ENCODE measurements at regions not wholly inside any gene's neighbourhood (a gene's known extent, or its start where the extent isn't known, plus 50 kb on each side); places are given as distances from the start of the nearest gene placed in this dataset.

- Mint-ChIP-seq H3K27ac (no peak overlapping the region), H3K36me3 (ENCODE audit: low read depth) (no peaks in the 10 kb centered on the region), H3K4me3 (no peak overlapping the region), H3K9me3 (peaks cover 3% of the 10 kb centered on the region; the same call in 1 of the 2 replicates), H3K27me3 (ENCODE audit: insufficient read depth) (no peaks in the 10 kb centered on the region), H3K4me1 (ENCODE audit: low read depth) (no peaks in the 10 kb centered on the region)
- no peak for DNase-seq
- TF ChIP-seq CTCF (IDR thresholded peaks at IDR 0.05) = no peak
Measured at GRCh38 chrX:4876268-4876667, 1162.8 kb upstream of the PRKX start.

GRCh38 chrX:4851534-4851933 is 1138.1 kb upstream of the PRKX start:
- Mint-ChIP-seq H3K36me3 (ENCODE audit: low read depth) (no peaks in the 10 kb centered on the region), H3K4me1 (ENCODE audit: low read depth) (no peaks in the 10 kb centered on the region), H3K27ac (no peak overlapping the region), H3K27me3 (ENCODE audit: insufficient read depth) (no peaks in the 10 kb centered on the region), H3K9me3 (peaks cover 6% of the 10 kb centered on the region), H3K4me3 (no peak overlapping the region)
- DNase-seq = no peak
- no peak for TF ChIP-seq CTCF (IDR thresholded peaks at IDR 0.05)

- no peaks in the 10 kb centered on the region for H3K36me3 Mint-ChIP-seq (ENCODE audit: low read depth)
- H3K4me1 Mint-ChIP-seq (ENCODE audit: low read depth) = no peaks in the 10 kb centered on the region
- H3K4me3 Mint-ChIP-seq = no peak overlapping the region
- no peak for DNase-seq
- TF ChIP-seq CTCF (IDR thresholded peaks at IDR 0.05) = no peak
- H3K27me3 Mint-ChIP-seq (ENCODE audit: insufficient read depth) = no peaks in the 10 kb centered on the region
- no peak overlapping the region for H3K27ac Mint-ChIP-seq
- H3K9me3 Mint-ChIP-seq = peaks cover 6% of the 10 kb centered on the region
Measured at GRCh38 chrX:4850312-4850711, 1136.9 kb upstream of the PRKX start.

- H3K36me3 Mint-ChIP-seq (ENCODE audit: low read depth) = no peaks in the 10 kb centered on the region
- no peak overlapping the region for H3K27ac Mint-ChIP-seq
Measured at GRCh38 chrX:4844376-4844775, 1130.9 kb upstream of the PRKX start.

GRCh38 chrX:4841216-4841745 is 1127.8 kb upstream of the PRKX start:
- no peaks in the 10 kb centered on the region for H3K36me3 Mint-ChIP-seq (ENCODE audit: low read depth)
- H3K27me3 Mint-ChIP-seq (ENCODE audit: insufficient read depth) = no peaks in the 10 kb centered on the region
- peaks cover 12% of the 10 kb centered on the region for H3K9me3 Mint-ChIP-seq
- H3K4me1 Mint-ChIP-seq (ENCODE audit: low read depth) = no peaks in the 10 kb centered on the region
- no peak overlapping the region for H3K27ac Mint-ChIP-seq
- DNase-seq = no peak
- no peak for TF ChIP-seq CTCF (IDR thresholded peaks at IDR 0.05)
- H3K4me3 Mint-ChIP-seq = no peak overlapping the region

More at GRCh38 chrX:4844376-4844775, 1130.9 kb upstream of the PRKX start:
- H3K9me3 Mint-ChIP-seq = peaks cover 12% of the 10 kb centered on the region
- H3K4me3 Mint-ChIP-seq = no peak overlapping the region
- no peak for DNase-seq
- TF ChIP-seq CTCF (IDR thresholded peaks at IDR 0.05) = no peak
- no peaks in the 10 kb centered on the region for H3K4me1 Mint-ChIP-seq (ENCODE audit: low read depth)
- no peaks in the 10 kb centered on the region for H3K27me3 Mint-ChIP-seq (ENCODE audit: insufficient read depth)

- H3K4me1 Mint-ChIP-seq (ENCODE audit: low read depth) = no peaks in the 10 kb centered on the region
- H3K36me3 Mint-ChIP-seq (ENCODE audit: low read depth) = no peaks in the 10 kb centered on the region
- no peaks in the 10 kb centered on the region for H3K27me3 Mint-ChIP-seq (ENCODE audit: insufficient read depth)
- no peak for TF ChIP-seq CTCF (IDR thresholded peaks at IDR 0.05)
- H3K4me3 Mint-ChIP-seq = no peak overlapping the region
- DNase-seq = no peak
- peaks cover 20% of the 10 kb centered on the region for H3K9me3 Mint-ChIP-seq
- H3K27ac Mint-ChIP-seq = no peak overlapping the region
Measured at GRCh38 chrX:4831574-4831973, 1118.1 kb upstream of the PRKX start.
